ENCODE measurements at regions not wholly inside any gene's neighbourhood (a gene's known extent, or its start where the extent isn't known, plus 50 kb on each side); places are given as distances from the start of the nearest gene placed in this dataset.

DNA sequence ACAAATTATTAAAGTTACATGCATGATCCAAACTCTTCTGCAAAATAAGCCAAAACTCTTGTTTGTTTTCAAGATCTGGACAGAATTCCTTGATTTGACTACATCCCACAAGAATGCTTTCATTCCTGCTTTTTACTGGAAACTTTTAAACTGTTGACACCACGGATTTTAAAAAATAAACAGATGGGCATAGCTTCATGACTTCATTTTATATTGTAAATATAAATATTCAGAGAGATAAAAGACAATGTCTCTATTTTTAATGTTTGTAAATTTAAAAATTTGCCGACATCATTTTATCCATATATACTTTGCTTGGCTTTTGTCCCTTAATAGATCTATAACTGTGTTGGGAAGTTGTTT lies 134.3 kb upstream of the DCN start:
- TF ChIP-seq CTCF (IDR thresholded peaks at IDR 0.05) (no peak), POLR2AphosphoS5 (IDR thresholded peaks at IDR 0.05) (no peak), EP300 (IDR thresholded peaks at IDR 0.05) (no peak)
